ENCODE measurements at regions not wholly inside any gene's neighbourhood (a gene's known extent, or its start where the extent isn't known, plus 50 kb on each side); places are given as distances from the start of the nearest gene placed in this dataset.

- TF ChIP-seq POLR2A (IDR thresholded peaks at IDR 0.05; ENCODE audit: low read depth, low read length) (no peak), POLR2AphosphoS5 (IDR thresholded peaks at IDR 0.05; ENCODE audit: low read depth, low read length) (no peak)
Observed at GRCh38 chr10:43868952-43869351, 220.3 kb upstream of the ZNF32 start.

Measured in GM12892 (cell line).